NCI-H2227 (cell line): ENCODE measurements at regions not wholly inside any gene's neighbourhood (a gene's known extent, or its start where the extent isn't known, plus 50 kb on each side); places are given as distances from the start of the nearest gene placed in this dataset.

Source experiments
- DNase-seq: peaks from one replicate; lab custom pipeline; 2025; ENCODE audit not compliant: unreplicated experiment; lab: John Stamatoyannopoulos, UW

- no peak for DNase-seq
These were observed 54.6 kb upstream of the TRIM24 start for GRCh38 chr7:138405496-138405895.

- DNase-seq = no peak
These were observed 52.3 kb upstream of the TRIM24 start for GRCh38 chr7:138407792-138408191.
